Calu3 (cell line): ENCODE measurements at regions not wholly inside any gene's neighbourhood (a gene's known extent, or its start where the extent isn't known, plus 50 kb on each side); places are given as distances from the start of the nearest gene placed in this dataset.
"Not testable (repeated sequence)": the region's sequence is repeated elsewhere in the genome, so short reads cannot be mapped to it uniquely, and the experiment has no call there.

Experiments
- BruUV-seq: library from RNA; stranded (reverse); fragments of 400-500 nt; replicated peaks from 2 replicates; lab custom pipeline; 2021; lab: Mats Ljungman, UMichigan
- CTCF ChIA-PET: fragments of 300-600 bp; sonication (Branson Sonifier 250); formaldehyde crosslinking; loops from one replicate; lab custom pipeline; 2022; ENCODE audit warnings: antibody characterized with exemption; lab: Charles Lee
- DNase-seq: peaks from one replicate; pipeline ENCODE4 v3.0.0; 2022
- H3K27ac Mint-ChIP-seq: one replicate; pipeline ENCODE4 v1.8.0; 2022; ENCODE audit warnings: mixed read lengths; ENCODE audit not compliant: unreplicated experiment
- H3K27me3 Mint-ChIP-seq: one replicate; pipeline ENCODE4 v1.8.0; 2022; ENCODE audit warnings: mixed read lengths; ENCODE audit not compliant: unreplicated experiment
- H3K36me3 Mint-ChIP-seq: one replicate; pipeline ENCODE4 v1.8.0; 2022; ENCODE audit warnings: mild to moderate bottlenecking, moderate library complexity, mixed read lengths; ENCODE audit not compliant: insufficient read depth, unreplicated experiment
- H3K4me1 Mint-ChIP-seq: one replicate; pipeline ENCODE4 v1.8.0; 2022; ENCODE audit warnings: mild to moderate bottlenecking, low read depth, mixed read lengths; ENCODE audit not compliant: unreplicated experiment
- H3K4me3 Mint-ChIP-seq: one replicate; pipeline ENCODE4 v1.8.0; 2022; ENCODE audit warnings: mild to moderate bottlenecking, low read depth, moderate library complexity, mixed read lengths; ENCODE audit not compliant: unreplicated experiment
- H3K9me3 Mint-ChIP-seq: one replicate; pipeline ENCODE4 v1.8.0; 2022; ENCODE audit warnings: low read depth, mixed read lengths; ENCODE audit not compliant: unreplicated experiment
- intact Hi-C: fragments of 100-400 bp; cut with micrococcal nuclease; formaldehyde crosslinking; loops from one replicate; pipeline ENCODE4 v1.10.0; 2022; ENCODE audit not compliant: unreplicated experiment
- TF ChIP-seq, protein P1 (sequence below): fragments of 200-600 bp; IDR thresholded peaks from one replicate; pipeline ENCODE4 v1.8.0; 2022; ENCODE audit warnings: antibody characterized with exemption; ENCODE audit not compliant: unreplicated experiment

DNA sequence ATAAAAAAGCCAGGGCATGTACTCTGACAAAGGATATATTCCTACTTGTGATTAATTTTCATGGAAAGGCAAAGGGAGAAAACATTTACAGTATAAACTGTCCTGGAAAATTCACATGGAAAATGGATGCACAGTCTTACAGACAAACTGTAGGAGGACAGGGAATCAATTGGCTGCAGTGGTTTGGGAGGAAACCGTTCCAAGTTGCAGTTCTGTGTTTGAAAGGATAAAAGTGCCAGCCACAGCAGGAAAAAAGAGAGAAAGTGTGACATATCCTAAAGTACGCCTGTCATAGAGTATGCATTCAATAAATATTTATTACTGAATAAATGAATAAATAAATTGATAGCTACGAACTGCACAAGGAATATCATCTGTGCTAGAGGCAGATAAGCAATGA lies 462.9 kb downstream of the RAB38 start:
- H3K27ac Mint-ChIP-seq: no peak overlapping the region
- intact Hi-C loops: no loop called here
- H3K4me3 Mint-ChIP-seq: no peak overlapping the region
- DNase-seq: no peak
- no peaks in the 10 kb centered on the region for H3K4me1 Mint-ChIP-seq
- peaks cover 3% of the 10 kb centered on the region for H3K9me3 Mint-ChIP-seq
- CTCF ChIA-PET: no interaction called here
- no TSS peak for BruUV-seq
- H3K27me3 Mint-ChIP-seq: no peaks in the 10 kb centered on the region
- TF ChIP-seq, protein P1, sequence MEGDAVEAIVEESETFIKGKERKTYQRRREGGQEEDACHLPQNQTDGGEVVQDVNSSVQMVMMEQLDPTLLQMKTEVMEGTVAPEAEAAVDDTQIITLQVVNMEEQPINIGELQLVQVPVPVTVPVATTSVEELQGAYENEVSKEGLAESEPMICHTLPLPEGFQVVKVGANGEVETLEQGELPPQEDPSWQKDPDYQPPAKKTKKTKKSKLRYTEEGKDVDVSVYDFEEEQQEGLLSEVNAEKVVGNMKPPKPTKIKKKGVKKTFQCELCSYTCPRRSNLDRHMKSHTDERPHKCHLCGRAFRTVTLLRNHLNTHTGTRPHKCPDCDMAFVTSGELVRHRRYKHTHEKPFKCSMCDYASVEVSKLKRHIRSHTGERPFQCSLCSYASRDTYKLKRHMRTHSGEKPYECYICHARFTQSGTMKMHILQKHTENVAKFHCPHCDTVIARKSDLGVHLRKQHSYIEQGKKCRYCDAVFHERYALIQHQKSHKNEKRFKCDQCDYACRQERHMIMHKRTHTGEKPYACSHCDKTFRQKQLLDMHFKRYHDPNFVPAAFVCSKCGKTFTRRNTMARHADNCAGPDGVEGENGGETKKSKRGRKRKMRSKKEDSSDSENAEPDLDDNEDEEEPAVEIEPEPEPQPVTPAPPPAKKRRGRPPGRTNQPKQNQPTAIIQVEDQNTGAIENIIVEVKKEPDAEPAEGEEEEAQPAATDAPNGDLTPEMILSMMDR: no peak
- no peaks in the 10 kb centered on the region for H3K36me3 Mint-ChIP-seq

- H3K27me3 Mint-ChIP-seq, H3K4me1 Mint-ChIP-seq, H3K4me3 Mint-ChIP-seq, BruUV-seq, CTCF ChIA-PET, DNase-seq, H3K27ac Mint-ChIP-seq, H3K36me3 Mint-ChIP-seq, intact Hi-C loops, H3K9me3 Mint-ChIP-seq: not testable (repeated sequence)
Measured at GRCh38 chr11:87703589-87703988, 471.7 kb downstream of the RAB38 start.

- no peak overlapping the region for H3K27ac Mint-ChIP-seq
- no peak for DNase-seq
- no peaks in the 10 kb centered on the region for H3K4me1 Mint-ChIP-seq
- H3K36me3 Mint-ChIP-seq: no peaks in the 10 kb centered on the region
- TF ChIP-seq, protein P1: no peak
- CTCF ChIA-PET: no interaction called here
- H3K9me3 Mint-ChIP-seq: no peaks in the 10 kb centered on the region
- no peak overlapping the region for H3K4me3 Mint-ChIP-seq
- H3K27me3 Mint-ChIP-seq: no peaks in the 10 kb centered on the region
- intact Hi-C loops: no loop called here
- BruUV-seq: no TSS peak
Measured at GRCh38 chr11:87675993-87676392, 499.2 kb downstream of the RAB38 start.

- intact Hi-C loops: no loop called here
Measured at GRCh38 chr11:87666730-87667129, 508.5 kb downstream of the RAB38 start.

GRCh38 chr11:87662287-87662686 lies 513.0 kb downstream of the RAB38 start:
- no peaks in the 10 kb centered on the region for H3K27me3 Mint-ChIP-seq
- TF ChIP-seq, protein P1: no peak

More at GRCh38 chr11:87666730-87667129, 508.5 kb downstream of the RAB38 start:
- DNase-seq: no peak
- H3K4me1 Mint-ChIP-seq: no peaks in the 10 kb centered on the region
- H3K27ac Mint-ChIP-seq: no peak overlapping the region
- no peak overlapping the region for H3K4me3 Mint-ChIP-seq
- CTCF ChIA-PET: no interaction called here
- no TSS peak for BruUV-seq
- no peaks in the 10 kb centered on the region for H3K9me3 Mint-ChIP-seq
- H3K27me3 Mint-ChIP-seq: no peaks in the 10 kb centered on the region
- TF ChIP-seq, protein P1: no peak
- no peaks in the 10 kb centered on the region for H3K36me3 Mint-ChIP-seq

More at GRCh38 chr11:87662287-87662686, 513.0 kb downstream of the RAB38 start:
- no peak for DNase-seq
- intact Hi-C loops: no loop called here
- BruUV-seq: no TSS peak
- Mint-ChIP-seq H3K4me1 (no peaks in the 10 kb centered on the region), H3K36me3 (no peaks in the 10 kb centered on the region), H3K4me3 (no peak overlapping the region), H3K9me3 (no peaks in the 10 kb centered on the region), H3K27ac (no peak overlapping the region)
- CTCF ChIA-PET: no interaction called here
